Head of caudate nucleus (tissue), 42 donors: ENCODE measurements at regions not wholly inside any gene's neighbourhood (a gene's known extent, or its start where the extent isn't known, plus 50 kb on each side); places are given as distances from the start of the nearest gene placed in this dataset.

Experiments
- DNase-seq, 42 donors: peaks; one replicate each; pipeline versions ENCODE4 v3.0.0 to v3.0.0-alpha.2; 2020 to 2021; ENCODE audit warnings: mixed read lengths in 7 of 42
- intact Hi-C: fragments of 100-400 bp; cut with DNase I; formaldehyde crosslinking; loops from one replicate; pipeline ENCODE4 v1.15.0; 2022

DNA sequence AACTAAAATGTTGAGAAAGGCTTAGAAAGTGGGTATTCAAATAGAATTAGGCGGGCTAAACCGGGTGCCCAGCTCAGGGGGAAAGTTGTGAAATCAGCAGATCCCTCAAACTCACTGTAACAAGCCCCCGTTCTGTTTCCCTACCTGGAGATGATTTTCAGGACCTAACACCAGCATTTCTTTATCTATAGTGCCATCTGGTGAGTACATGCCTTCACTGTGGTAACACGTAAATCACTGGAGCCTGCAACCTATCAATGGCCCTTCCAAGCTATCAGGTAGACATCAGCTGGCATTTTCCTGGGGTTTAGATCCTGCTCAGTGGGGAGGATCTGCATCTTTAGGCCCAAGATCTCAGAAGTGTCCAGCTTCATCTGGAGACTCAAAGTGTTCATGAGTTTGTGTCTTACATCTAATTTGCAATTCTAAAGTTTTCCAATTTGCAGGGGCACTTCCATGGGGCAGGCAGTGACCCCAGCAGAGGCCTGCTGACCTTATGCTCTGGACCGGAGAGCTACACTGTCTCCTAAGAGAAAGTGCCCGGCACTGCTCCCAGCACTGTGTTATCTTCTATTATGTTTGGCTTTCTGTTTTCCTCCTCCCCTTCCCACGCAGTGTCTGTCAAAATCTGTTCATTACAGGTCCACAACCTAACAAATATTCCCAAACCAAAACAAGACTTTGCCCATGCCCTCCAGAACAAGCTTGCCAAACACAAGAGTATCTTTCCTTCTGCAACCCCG is 132.5 kb downstream of the LSM5 start:
- peak in 7 of 42 donors; percentile 9 to 55 (median 23) for DNase-seq

GRCh38 chr7:32347244-32347828 is 142.8 kb downstream of the LSM5 start:
- intact Hi-C loops = loop anchor here (5.0 kb wide), 1 partner anchor 135 kb away; no protein-coding TSS in a partner anchor
- peak in 16 of 42 donors; percentile 9 to 75 (median 28) for DNase-seq

More for the DNA sequence above, 132.5 kb downstream of the LSM5 start:
- intact Hi-C loops = loop anchor here (5.0 to 10.0 kb wide), 2 partner anchors 150 to 613 kb away; no protein-coding TSS in a partner anchor

- intact Hi-C loops = loop anchor here (5.0 kb wide), 1 partner anchor 134 kb away; no protein-coding TSS in a partner anchor
- DNase-seq = no peak
These were observed 143.9 kb downstream of the LSM5 start for GRCh38 chr7:32346253-32346652.

DNA sequence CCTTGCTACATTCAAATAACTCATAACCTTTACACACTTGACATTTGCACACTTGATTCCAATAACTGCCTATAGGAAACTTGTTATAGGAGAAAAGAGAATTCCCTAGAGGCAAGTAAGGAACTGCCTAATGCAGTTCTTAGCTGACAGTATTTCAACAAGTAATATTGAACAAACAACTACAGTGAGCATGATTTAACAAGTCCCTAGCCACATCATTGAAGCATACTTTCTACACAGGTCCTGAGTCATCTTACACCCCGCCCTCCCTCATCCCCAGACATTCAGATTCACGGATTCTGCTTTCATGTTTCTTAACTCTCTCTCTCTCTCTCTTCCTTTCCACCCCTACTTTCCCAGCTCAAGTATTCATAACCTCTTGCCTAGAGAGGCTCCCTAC is 153.5 kb downstream of the LSM5 start:
- intact Hi-C loops = no loop called here
- DNase-seq = no peak

- intact Hi-C loops = no loop called here
- no peak for DNase-seq
These were observed 155.1 kb downstream of the LSM5 start for GRCh38 chr7:32335107-32335506.

GRCh38 chr7:32330602-32331001 is 159.6 kb downstream of the LSM5 start:
- intact Hi-C loops = no loop called here
- no peak for DNase-seq

- no peak for DNase-seq
- intact Hi-C loops = no loop called here
These were observed 164.1 kb downstream of the LSM5 start for GRCh38 chr7:32326078-32326477.

DNA sequence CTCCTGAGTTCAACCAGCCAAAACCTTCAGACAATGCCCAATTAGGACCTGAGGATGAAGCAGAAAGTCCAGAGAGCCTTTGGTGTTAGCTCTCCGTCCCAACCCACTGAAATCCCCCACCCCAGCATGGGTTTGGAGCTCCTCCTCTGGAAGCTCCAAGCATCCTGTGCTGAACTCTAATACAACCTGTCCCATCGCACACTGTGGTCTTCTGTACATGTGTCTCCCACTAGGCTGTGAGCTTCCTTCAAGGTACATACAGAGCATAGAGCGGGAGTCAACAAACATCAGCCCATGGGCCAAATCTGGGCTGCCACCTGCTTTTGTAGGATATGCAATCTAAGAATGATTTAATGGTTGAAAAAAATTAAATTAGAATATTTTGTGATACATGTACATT is 166.5 kb downstream of the LSM5 start:
- intact Hi-C loops = no loop called here
- no peak for DNase-seq

GRCh38 chr7:32319012-32319382 is 171.2 kb downstream of the LSM5 start:
- intact Hi-C loops = no loop called here
- no peak for DNase-seq

DNA sequence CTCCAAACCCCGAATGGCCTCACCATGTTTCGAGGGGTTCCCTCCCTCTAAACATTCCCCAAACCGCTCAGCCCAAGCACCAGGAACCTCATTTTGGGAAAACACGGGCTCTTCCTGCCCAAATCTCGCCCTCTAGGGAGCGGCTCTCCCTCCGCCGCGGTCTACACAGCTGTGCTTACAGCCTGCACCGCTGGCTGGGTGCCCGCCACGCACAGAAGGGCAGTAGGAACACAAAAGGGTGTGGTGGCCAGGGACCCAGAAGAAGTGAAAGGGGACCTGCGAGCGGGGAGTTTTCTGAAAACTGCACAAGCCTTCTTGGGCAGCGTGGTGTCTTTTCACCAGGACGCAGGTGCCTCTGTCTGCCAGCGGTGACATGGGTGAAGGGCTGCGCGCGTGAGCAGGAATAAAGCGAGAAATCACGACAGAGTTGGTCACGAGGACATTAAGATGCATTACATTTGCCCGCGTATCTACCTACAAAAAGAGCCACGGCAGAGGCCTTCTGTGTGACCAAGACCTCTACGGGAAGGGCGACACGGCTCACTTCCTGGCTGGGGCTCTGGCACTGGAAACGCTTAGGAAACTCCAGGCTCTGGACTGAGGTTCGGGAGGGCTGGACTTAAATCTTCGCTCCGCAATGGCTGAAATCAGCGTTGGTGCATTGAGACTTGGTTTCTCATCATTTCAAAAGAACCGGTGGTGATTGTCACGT is 171.7 kb downstream of the LSM5 start:
- intact Hi-C loops = no loop called here
- DNase-seq = no peak

GRCh38 chr7:32316839-32317238 is 173.3 kb downstream of the LSM5 start:
- intact Hi-C loops = no loop called here
- peak in 20 of 42 donors; percentile 16 to 62 (median 32) for DNase-seq

- intact Hi-C loops = no loop called here
- DNase-seq = no peak
These were observed 175.4 kb downstream of the LSM5 start for GRCh38 chr7:32314761-32315160.

DNA sequence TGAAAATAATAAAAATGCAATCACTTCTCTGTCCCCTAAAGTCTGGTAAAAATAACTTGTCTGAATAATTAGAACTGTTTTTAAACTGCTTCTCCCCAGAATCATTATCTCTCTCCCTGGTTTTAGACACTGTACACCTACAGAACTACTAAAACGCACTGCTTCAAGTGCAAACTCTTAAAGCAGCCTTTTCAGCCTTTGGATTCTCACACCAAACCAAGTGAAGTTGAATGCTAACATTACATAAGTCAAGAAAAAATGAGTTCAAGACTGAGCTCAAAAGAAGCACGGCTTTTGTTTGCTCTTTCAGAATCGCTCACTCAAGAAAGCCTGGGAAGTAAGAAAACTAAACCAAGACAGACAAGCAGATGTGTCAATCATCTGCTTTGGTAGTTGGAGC is 188.8 kb downstream of the LSM5 start:
- intact Hi-C loops = no loop called here
- DNase-seq = peak in 4 of 42 donors; percentile 21 to 51 (median 34)

DNA sequence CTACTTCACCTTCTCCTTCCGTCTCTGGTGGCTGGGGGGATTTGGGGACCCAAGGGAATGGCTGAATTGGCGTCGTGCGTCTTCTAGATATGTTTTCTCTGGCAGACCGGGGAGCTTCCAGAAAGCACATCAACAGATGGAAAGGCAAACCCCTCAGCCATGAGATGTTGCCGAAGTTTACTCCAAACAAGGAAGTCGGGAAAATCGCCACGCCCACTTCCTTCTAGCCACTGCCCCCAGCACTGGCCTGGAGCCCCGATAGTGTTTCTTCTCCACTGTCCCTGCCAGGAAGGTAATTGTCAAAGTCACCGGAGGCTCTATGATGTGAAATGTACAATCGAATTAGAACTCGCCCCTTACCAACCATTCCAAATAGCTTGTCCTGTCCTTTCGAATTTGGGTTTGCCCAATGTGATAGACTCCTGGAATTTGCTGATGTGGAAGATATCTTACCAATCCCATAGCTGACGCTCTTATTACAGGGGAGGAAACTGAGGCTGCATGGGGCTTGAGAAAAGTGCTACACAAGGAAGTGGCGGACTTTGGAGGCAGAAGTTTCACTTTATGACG is 191.0 kb downstream of the LSM5 start:
- intact Hi-C loops = no loop called here
- DNase-seq = no peak

DNA sequence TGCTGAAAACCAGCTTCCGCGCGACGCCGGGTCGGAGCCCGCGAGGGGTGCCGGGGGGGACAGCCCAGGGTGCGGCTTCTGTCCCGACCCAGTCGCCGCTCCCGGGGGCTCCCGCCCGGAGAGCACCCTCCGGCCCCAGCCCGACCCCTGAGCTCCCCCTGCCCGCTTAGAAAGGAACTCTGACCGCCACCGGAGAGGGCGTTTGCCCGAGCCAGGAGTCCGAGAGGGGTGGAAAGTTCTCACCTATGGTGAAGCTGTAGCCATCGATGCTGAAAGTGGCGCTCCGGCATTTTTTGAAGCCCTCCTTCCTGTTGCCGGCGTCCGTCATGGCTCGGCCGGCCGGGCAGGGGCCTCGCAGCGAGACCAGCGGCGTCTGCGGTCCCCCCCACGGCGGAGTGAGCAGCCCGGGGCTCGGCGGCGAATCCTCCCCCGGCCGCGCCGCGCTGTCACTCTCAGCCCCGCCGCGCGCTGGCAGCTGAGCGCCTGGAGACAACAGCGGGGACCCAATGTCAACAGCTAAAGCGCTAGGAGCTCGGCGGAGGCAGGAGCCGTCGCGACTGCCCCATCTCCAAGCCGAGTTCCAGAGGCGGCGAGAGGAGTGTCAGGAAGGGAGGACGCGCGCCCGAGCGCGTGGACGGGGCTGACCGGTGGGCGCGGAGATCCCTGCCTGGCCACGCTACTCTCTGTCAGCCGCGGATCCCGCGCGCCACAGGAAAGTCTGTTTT is 191.6 kb downstream of the LSM5 start:
- intact Hi-C loops = no loop called here
- peak in 10 of 42 donors; percentile 9 to 47 (median 23) for DNase-seq

GRCh38 chr7:32293833-32294232 is 196.3 kb downstream of the LSM5 start:
- DNase-seq = no peak
- intact Hi-C loops = no loop called here

DNA sequence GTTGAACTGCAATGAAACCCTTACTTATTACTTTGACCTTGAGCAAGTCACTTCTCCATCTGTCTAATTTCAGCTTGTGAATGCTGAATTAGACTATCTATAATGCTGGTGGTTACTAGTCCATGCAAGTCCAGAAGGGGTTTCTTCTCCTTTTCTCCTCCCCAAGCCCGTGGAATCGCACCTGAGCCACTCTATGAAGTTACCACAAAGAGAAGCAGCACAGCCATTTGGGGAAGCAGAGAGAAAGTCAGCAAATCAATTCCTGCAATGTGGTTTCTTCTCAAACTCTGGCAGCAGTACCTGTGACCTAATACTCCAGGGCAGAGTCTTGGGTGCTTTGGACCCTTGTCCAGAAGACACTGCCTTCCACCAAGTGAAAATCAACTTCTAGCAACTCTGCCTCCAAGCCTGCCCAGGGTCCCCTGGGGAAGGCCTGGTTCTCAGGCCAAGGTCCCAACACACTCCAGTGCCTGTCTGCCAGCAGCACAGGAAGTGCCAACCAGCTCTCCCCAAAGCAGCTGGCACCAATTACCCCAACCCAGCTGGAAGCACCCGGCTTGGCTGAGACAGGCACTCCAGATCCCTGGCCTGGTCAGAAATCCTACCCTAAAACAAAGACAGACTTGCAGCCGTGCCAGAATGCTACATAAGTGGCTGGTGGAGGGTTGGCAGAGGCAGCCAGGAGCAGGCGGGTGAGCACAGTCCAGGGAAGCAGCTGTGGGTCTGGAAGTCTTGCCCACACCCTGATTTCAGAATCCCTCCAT is 200.3 kb downstream of the LSM5 start:
- peak in 41 of 42 donors; percentile 26 to 82 (median 60) for DNase-seq
- intact Hi-C loops = no loop called here

- intact Hi-C loops = no loop called here
- DNase-seq = no peak
These were observed 204.5 kb downstream of the LSM5 start for GRCh38 chr7:32285698-32286097.
